NCI-H510A treated with DMSO at 0.1 percent for 48 hours (cell line): ENCODE measurements at regions not wholly inside any gene's neighbourhood (a gene's known extent, or its start where the extent isn't known, plus 50 kb on each side); places are given as distances from the start of the nearest gene placed in this dataset.

ENCODE experiments used
- DNase-seq: peaks from one replicate; lab custom pipeline; 2025; lab: John Stamatoyannopoulos, UW

GRCh38 chr21:22399681-22400514 is 1401.7 kb downstream of the NCAM2 start:
- no peak for DNase-seq

DNA sequence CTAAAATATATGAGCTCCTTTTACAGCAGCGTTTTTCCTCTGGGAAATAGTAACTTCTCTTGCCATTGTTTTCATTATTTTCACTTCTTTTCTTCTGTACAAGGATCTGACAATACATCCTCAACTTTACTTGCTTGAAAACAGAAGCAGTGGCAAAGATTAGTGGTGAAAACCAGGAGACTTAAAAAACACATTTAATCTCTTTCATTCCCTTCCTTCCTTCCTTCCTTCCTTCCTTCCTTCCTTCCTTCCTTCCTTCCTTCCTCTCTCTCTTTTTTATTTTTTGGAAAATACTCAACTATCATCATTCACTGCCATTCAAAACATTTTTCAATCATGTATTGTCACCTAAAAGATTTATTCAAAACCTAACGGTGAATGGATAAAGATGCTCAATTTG is 1411.4 kb downstream of the NCAM2 start:
- DNase-seq = no peak

GRCh38 chr21:22416555-22416954 is 1418.3 kb downstream of the NCAM2 start:
- no peak for DNase-seq

DNA sequence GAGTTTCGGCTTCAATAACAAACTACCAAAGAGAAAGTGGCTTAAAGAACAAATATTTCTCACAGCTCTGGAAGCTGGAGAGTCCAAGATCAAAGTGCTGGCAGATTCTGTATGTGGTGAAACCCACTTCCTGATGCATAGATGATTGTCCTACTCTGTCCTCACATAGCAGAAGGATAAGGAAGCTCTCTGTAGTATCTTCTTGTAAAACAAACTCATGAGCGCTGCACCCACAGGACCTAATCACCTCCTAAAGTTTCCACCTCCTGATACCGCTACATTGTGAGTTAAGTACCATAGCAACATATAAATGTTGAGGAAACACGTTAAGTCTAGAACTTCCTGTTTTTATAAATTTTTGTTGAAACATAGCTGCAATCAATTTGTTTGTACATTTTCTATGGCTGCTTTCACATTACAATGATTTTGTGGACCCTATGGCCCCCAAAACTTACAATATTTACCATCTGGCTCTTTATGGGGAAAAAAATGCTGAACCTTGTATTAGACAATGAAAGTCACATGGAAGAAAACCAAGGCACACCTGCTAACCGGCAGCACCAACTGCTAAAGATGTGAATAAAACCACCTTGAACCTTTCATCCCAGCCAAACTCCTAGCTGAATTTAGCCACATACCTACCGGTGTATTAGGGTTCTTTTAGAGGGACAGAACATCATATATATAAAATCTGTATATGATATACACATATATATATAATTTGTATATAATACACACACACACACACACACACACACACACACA is 1423.4 kb downstream of the NCAM2 start:
- DNase-seq = no peak

- DNase-seq = no peak
Measured at GRCh38 chr21:22438428-22439086, 1440.3 kb downstream of the NCAM2 start.

DNA sequence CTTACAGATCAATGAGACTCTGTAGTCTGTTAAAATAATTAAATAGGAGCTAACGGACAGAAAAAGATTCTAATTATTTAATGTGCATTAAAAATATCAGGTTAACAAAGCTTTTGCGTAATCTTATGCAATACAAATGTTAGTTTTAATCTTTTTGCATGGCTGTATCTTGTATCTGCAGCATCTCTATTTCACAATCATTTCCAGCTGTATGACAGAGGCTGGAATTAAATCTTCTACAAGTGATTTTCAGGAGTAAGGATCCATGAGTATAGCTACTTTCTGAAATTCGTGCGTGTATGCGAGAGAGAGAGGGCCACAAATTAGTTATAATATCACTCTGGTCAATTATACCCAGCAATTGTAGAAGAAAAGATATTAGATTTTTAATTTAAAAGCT is 1446.8 kb downstream of the NCAM2 start:
- no peak for DNase-seq

DNA sequence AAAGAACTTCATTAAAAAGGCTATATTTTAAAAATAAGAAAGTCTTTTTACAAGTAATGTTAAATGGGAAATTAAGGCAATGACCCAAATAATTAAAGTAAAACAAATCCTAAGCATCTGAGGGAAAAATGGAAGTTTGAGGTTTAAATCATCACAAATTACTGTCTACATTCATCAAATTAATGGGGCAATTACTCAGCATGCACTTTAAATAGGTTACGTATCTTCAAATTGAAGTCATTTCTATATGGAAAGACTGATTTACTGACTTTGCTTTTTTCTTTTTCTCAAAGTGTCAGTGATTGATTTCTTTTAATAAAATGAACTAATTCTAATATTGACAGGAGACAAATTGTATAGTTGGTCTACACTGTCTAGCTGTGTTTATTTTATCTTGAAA is 1452.3 kb downstream of the NCAM2 start:
- no peak for DNase-seq

GRCh38 chr21:22456241-22456640 is 1458.0 kb downstream of the NCAM2 start:
- no peak for DNase-seq

GRCh38 chr21:22468893-22469292 is 1470.7 kb downstream of the NCAM2 start:
- DNase-seq = no peak

DNA sequence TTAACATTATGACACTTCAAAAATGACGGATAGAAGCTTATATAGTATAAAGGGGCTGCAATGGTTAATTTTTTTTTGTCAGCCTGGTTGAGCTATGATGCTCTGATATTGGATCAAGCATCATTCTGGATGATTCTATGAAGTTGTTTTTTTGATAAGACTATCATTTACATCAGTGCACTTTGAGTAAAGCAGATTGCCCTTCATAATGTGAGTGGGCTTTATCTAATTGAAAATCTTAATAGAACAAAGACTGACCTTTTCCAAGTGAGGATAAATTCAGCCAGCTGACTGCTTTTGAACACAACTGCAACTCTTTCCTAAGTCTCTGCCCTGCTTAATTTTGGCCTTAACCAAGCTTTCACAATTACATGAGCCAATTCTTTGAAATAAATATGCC is 1476.2 kb downstream of the NCAM2 start:
- DNase-seq = no peak

DNA sequence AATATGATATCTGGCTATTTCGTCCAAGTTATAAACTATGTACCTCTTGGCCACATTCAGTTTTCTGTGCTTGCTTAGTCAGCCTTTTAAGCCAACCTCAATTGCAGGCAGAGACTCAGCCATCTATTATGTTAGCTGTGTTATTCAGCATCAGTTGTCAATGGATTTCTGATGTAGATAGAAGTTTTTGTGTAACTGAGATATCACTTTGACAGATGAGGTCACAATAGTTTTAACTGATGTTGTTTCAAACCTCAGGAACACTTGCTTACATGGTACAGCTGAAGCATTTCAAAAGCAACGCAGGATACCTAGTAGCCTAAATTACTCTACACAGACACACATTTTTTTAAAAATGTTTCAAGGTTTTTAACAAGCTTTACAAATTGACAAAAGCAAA is 1478.0 kb downstream of the NCAM2 start:
- no peak for DNase-seq

DNA sequence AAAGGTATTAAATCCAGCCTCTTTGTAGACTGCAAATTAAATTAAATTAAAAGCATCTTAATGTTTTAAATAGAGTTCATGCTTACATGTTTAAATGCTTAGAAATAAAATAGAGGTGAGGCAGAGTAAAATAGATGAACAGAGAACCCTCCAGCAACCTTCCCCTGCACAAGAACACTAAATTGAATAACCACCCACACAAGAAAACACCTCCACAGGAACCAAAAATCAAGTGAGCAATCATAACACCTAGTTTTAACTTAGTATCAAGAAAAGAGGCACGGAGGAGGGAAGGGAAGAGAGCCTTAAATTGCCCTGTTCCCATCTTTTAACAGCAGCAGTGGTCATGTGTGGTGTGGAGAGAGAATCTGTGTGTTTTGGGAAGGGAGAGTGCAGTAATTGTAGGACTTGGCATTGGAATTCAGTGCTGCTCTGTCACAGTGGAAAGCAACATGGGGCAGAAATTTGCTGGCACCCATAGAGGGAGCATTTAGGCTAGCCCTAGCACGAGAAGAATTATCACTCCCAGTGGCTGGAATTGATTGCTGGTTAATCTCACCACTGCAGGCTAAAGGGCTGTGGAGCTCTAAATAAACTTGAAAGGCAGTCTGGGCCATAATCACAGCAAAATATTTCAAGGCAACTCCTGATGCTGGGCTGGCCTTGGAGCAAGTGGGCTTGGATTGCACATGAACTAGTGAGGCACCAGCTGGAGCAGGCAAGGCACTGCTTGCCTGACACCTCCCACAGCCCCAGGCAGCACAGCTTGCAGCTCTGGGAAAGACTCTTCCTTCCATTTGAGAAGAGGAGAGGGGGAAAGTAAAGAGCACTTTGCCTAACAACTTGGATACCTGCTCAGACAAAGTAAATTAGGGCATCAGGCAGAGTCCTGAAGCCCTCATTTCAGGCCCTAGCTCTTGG is 1478.8 kb downstream of the NCAM2 start:
- DNase-seq = no peak

DNA sequence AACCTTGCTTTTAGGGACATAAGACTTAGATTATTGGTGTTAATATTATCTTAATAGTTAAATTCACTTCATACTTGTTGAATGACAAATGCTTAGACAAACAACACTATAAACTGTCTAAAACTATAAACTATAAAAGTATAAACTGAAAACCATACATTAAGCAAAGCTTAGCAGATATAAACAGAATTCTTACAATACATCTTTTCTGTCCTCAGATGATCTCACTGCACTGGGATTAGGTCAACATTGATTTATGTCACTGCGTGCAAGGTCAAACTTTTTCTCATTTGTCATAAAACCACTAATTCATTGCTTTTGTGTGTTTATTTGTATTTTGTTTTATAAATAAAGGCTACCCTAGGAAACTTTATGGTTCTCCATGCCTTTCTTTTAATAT is 1491.8 kb downstream of the NCAM2 start:
- no peak for DNase-seq

DNA sequence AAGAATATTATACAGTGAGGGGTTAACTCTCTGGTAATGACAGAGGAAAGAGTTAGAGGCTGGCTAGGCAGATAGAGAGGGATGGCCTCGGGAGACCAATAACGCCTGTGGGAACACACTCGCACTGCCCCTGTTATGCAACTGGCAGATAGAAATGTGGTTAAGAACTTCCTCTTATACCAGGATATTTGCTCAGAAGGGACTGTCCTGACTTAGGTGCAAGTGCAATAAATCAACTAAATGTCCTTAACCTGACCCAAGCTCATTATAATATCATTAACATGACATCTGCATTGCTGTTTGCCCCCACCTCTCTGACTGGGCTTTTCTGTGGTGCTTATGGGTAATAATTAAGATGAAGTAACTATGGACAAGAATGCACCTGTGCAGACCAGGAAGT is 1518.0 kb downstream of the NCAM2 start:
- no peak for DNase-seq

DNA sequence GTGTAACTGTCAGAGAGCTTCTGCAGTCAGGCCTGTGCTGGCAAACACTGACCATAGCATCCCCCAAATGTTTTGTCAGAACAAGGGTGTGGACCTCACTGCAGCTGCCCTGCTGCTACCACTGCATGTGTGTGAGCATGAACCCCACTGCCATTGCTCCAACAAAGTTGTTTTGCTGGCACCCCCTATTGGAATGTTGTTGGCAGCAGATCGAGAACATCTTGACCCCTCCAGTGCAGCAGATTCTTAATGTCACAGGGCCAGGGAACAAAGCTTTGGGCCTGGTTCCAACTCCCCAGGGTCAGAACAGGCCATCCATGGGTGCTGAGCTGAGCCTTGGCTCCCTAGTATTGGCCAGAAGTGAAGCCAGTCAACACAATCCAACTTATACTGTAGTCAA is 1537.4 kb downstream of the NCAM2 start:
- DNase-seq = no peak

GRCh38 chr21:22536509-22536908 is 1538.3 kb downstream of the NCAM2 start:
- no peak for DNase-seq

- no peak for DNase-seq
Measured at GRCh38 chr21:22544747-22545146, 1546.5 kb downstream of the NCAM2 start.

DNA sequence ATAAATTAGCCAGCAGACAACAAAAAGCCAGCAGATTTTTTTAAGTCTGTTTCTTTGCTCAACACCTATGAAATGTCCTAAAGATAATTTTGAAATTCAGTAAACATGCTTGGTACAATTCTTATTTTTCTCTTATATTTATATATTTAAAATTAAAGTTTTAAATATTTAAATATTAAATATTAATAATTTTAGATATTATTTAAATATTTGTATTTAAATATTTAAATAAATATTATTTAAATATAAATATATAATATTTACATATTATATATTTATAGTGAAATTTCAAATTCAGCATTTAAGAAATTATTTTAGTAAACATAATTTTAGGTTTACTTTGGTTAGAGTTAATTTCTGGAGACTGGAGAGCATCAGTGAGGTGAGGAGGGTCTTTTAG is 1554.2 kb downstream of the NCAM2 start:
- no peak for DNase-seq

DNA sequence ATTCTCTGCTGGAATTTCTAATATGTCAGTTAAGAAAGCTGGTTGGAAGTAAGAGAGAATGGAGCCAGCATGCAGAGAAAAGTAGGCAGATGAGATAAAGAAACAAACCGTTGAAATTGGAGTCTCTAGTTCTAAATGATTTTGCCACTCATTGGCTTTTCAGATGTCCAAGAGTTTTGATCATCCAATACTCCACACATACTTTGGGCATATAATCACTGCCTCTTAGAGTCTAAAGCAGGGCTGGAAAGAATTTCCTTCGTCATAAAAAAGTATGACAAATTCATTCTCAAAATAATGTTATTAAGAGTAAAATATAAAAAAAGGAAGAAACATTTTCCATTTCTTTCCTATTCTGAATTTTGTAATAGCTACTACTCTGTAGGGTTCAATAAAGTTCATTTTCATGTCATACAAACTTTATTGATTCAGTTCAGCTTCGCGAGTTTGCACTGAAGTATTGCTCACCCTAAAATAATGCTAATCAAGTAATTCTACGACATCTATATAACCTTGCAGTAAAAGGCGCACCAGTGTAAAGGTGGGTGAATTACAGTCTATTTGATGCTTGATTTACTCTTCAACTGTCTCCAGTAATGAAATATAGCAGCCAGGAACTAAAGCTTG is 1556.6 kb downstream of the NCAM2 start:
- DNase-seq = no peak

DNA sequence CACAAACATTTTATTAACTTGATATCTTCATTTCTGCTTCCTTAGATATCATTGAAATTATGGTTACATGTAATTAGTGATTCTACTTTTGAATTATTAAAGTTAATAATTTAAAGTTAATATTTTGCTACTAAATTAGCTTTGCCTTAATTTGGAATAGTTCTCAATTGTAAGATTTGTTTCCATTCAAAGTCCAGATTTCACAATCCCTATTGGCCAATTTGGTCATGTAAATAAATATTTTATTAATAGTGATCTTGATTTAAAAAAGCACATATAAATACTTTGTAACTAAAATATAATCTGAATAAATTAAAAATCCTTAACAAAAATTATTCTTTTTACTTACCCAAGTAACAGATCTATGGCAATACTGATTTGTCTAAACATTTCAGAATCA is 1558.6 kb downstream of the NCAM2 start:
- DNase-seq = no peak

DNA sequence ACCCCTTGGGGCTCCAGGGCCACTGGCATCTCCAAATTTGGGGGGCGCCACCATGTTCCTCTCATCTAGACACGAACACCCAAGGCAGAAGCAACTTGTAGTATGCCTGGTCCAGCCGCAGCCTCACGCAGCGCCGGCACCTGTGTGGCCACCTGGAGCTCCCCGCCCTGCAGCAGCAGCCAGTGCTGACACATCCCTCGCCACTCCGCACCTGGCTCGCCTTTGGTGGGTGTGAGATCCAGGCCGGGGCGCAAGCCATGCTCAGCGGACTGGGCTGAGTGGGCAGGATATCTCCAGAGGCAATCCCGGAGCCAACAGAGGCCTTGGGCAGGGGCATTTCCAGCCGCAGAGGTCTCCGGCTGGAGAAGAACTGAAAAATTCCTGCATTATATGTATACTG is 1563.7 kb downstream of the NCAM2 start:
- no peak for DNase-seq
